Bronchial epithelial cell (primary cell): ENCODE measurements at regions not wholly inside any gene's neighbourhood (a gene's known extent, or its start where the extent isn't known, plus 50 kb on each side); places are given as distances from the start of the nearest gene placed in this dataset.

ENCODE experiments used
- DNase-seq: peaks from one replicate; pipeline ENCODE4 v3.0.0-alpha.2; 2010; ENCODE audit warnings: low read depth
- FAIRE-seq: peaks from 2 replicates; lab custom pipeline; 2011; peaks lifted over from hg19 to GRCh38; lab: Jason Lieb, UNC
- H3K27me3 ChIP-seq: 2 replicates; pipeline ENCODE4 v1.5.1; 2011; ENCODE audit warnings: low read length; ENCODE audit not compliant: control insufficient read depth, insufficient read depth
- H3K36me3 ChIP-seq: 2 replicates; pipeline ENCODE4 v1.5.1; 2011; ENCODE audit warnings: low read length; ENCODE audit not compliant: control insufficient read depth, insufficient read depth
- H3K4me3 ChIP-seq: 2 replicates; pipeline ENCODE4 v1.5.1; 2011; ENCODE audit warnings: mild to moderate bottlenecking, low read depth, low read length, control low read depth
- TF ChIP-seq, protein P1 (sequence below): IDR thresholded peaks from 2 replicates; pipeline ENCODE4 v1.5.1; 2011; ENCODE audit warnings: mild to moderate bottlenecking, moderate library complexity, low read length, control low read depth, inconsistent platforms; ENCODE audit not compliant: insufficient read depth, severe bottlenecking

DNA sequence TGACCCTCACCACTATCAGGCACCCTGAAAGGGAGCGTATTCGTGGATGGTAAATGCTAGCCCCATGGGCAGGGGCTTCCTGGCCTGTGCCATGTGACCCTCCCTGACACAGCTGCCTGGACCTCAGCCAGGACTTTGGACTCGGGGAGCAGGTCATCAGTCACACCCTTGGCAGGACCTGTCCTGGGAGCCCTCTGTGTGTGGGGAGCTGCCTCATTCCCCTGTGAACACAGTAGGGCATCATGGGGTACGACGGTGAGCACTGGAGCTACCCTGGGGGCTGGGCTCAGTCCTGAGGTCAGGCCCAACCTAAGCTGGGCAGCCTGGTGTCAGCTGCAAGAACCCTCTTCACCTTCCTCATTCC is 129.3 kb upstream of the FAM20C start:
- DNase-seq (no peak), FAIRE-seq (no peak)
- Histone ChIP-seq H3K4me3 (no peak overlapping the region), H3K27me3 (peaks cover 5% of the 10 kb centered on the region), H3K36me3 (no peaks in the 10 kb centered on the region)
- TF ChIP-seq, protein P1, sequence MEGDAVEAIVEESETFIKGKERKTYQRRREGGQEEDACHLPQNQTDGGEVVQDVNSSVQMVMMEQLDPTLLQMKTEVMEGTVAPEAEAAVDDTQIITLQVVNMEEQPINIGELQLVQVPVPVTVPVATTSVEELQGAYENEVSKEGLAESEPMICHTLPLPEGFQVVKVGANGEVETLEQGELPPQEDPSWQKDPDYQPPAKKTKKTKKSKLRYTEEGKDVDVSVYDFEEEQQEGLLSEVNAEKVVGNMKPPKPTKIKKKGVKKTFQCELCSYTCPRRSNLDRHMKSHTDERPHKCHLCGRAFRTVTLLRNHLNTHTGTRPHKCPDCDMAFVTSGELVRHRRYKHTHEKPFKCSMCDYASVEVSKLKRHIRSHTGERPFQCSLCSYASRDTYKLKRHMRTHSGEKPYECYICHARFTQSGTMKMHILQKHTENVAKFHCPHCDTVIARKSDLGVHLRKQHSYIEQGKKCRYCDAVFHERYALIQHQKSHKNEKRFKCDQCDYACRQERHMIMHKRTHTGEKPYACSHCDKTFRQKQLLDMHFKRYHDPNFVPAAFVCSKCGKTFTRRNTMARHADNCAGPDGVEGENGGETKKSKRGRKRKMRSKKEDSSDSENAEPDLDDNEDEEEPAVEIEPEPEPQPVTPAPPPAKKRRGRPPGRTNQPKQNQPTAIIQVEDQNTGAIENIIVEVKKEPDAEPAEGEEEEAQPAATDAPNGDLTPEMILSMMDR: no peak

DNA sequence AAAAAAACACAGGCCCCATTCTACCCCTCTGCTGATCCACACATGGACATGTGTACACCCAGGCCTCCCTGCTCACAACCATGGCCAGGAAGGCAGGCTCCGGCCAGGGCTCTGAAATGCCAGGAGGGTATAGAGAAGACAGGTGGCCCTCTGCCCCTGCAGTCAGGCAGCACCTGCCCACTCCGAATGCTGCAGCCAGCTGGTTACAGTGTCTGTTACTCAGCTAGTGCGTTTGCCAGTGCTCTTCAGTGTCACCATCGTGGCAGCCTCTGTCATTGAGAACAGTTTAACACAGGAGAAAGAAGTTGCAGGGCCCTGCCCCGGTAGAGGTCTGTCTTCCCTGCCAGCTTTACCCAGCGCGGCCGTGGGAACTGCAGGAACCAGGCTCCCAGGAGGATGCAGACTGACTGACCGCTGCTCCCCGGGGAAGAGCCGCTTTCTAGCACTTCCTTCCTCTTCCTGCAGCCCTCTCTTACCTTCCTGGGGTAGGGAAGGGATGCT is 128.8 kb upstream of the FAM20C start:
- FAIRE-seq (no peak), DNase-seq (no peak)
- Histone ChIP-seq H3K36me3 (no peaks in the 10 kb centered on the region), H3K4me3 (no peak overlapping the region), H3K27me3 (peaks cover 5% of the 10 kb centered on the region)
- TF ChIP-seq, protein P1: no peak

DNA sequence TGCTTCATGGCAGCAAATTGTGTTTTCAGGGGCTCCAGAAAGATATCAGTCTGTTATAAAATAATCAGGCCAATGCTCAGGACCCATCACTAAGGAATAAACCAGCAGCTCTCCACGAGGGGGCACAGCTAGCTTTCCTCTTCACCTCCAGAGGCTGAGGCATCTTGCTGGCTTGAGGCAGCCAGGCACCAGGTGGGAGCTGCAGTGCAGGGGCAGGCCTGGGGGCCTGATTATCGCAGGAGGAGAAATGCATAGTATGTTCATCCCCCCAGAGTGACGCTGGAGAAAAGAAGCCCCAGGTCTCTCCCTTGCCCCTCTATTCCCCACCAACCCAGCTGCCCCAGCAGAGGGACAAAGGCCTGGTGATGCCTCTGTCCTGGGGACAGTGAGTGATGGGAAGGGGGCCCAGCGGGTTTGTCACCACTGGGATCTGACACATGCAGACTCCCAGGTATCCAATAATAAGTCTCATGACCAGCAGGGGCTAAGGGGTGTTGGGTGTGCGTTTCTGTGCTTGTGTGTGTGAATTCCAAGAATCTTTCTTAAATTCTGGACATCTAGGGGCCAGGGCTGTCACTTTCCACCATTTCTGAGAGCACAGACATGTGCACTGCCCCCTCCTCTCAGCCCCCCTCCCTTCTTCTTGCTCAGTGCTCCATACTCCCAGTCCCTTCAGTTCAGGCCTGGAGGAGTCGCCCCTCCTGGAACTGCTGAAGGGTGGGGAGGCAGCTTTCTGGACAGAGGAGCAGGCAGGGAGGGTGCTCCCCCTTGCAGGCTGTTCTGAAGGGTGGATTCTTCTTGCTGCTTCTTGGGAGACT is 128.1 kb upstream of the FAM20C start:
- TF ChIP-seq, protein P1: peak; percentile 54
- FAIRE-seq (no peak), DNase-seq (peak; percentile 53)
- H3K4me3 ChIP-seq: no peak overlapping the region
- H3K27me3 ChIP-seq: peaks cover 5% of the 10 kb centered on the region
- H3K36me3 ChIP-seq: no peaks in the 10 kb centered on the region

DNA sequence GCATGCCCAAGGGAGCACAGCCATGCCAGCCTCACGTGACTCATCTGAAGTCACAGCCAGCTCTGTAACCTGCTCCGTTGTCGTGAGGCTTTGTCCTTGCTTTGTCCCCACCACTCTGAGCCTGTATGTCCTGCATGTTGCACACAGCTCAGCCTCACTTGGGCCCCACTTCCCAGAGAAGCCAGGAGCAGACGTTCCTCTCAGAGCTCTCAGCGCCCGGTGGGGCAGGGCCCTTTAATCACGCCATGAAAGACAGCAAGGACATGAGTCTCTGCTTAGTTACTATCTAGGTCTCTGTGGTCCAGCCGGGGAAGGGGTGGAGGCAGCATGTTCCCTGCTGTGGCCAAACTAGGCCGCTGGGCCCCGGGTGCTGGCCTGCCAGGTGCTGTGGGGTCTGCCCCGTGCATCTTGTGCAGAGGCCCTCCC is 127.4 kb upstream of the FAM20C start:
- Histone ChIP-seq H3K27me3 (peaks cover 5% of the 10 kb centered on the region), H3K4me3 (no peak overlapping the region), H3K36me3 (no peaks in the 10 kb centered on the region)
- DNase-seq (no peak), FAIRE-seq (no peak)
- TF ChIP-seq, protein P1: no peak

DNA sequence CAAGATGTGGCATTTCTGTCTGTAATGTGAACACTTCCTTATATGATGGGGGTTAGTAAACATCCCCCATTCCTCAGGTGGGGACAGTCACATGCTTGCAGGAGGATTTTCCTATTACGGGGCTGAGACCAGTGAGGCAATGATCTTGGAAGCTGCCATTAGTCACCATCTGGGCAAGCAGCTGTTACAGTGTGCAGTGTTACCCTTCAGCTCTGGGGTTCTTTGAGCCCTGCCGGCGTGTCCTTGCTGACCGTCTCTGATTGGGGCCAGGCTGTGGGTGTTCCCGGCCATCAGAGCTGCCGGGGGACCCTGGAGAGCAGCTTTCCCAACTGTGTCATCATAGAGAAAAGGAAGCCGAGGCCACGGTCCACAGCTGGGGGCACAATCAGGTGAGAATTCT is 126.8 kb upstream of the FAM20C start:
- FAIRE-seq: no peak
- peaks cover 5% of the 10 kb centered on the region for H3K27me3 ChIP-seq
- TF ChIP-seq, protein P1: no peak
- DNase-seq: peak; percentile 33
- no peak overlapping the region for H3K4me3 ChIP-seq
- no peaks in the 10 kb centered on the region for H3K36me3 ChIP-seq
